ENCODE measurements at regions not wholly inside any gene's neighbourhood (a gene's known extent, or its start where the extent isn't known, plus 50 kb on each side); places are given as distances from the start of the nearest gene placed in this dataset.
"Not testable (repeated sequence)": the region's sequence is repeated elsewhere in the genome, so short reads cannot be mapped to it uniquely, and the experiment has no call there.

DNA sequence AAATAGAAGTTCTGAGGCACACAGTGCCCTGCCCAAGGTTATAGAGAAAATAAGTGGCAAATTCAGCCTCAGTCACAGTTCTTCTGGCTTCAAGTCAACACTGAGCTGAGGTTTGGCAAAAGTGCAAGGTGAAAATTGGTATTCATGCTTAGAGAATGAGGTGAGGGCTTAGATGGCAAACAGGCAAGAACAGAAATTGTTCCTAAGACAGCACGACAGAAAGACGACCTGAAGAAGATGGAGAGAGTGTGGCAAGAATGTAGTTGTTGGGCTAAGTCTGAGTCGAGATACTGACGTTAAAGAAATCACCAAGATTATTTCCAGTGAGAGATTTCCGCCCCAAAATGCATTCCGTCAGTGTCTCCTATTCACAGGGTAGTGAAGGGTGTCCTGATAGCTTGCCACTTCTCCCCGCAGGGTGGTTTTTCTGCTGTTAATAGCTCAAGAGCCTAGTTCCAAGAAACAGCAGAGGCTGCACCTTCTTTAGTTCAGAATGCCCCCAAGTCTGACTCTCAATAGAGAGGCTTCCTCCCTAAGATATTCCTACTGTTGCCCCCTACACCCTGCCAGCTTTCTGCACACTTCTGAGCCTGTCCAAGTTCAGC is 260.8 kb upstream of the AMIGO2 start:
- no peak for DNase-seq

DNA sequence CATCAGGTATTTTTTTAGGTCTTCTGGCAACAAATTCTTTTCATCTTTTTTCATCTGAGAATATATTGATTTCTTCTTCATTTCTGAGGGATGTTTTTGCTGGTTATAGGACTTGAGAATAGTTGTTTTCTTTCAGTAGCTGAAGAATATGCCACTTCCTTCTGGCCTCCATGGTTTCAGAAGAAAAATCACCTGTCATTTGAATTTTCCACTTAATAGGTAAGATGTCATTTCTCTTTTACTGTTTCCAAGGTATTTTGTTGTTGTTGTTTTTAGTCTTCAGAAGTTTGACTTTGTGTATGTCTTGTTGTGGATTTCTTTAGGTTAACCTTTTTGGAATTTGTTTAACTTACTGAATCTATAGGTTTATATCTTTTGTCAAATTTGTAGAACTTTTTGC is 257.8 kb upstream of the AMIGO2 start:
- DNase-seq: no peak

DNA sequence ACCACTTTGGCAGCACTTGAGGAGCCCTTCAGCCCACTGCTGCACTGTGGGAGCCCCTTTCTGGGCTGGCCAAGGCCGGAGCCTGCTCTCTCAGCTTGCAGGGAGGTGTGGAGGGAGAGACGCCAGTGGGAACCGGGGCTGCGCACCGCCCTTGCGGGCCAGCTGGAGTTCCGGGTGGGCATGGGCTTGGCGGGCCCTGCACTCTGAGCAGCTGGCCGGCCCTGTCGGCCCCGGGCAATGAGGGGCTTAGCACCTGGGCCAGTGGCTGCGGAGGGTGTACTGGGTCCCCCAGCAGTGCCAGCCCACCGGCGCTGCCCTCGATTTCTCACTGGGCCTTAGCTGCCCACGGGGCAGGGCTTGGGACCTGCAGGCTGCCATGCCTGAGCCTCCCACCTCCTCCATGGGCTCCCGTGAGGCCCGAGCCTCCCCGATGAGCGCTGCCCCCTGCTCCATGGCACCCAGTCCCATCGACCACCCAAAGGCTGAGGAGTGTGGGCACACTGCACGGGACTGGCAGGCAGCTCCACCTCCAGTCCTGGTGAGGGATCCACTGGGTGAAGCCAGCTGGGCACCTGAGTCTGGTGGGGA is 253.6 kb upstream of the AMIGO2 start:
- not testable (repeated sequence) for DNase-seq

DNA sequence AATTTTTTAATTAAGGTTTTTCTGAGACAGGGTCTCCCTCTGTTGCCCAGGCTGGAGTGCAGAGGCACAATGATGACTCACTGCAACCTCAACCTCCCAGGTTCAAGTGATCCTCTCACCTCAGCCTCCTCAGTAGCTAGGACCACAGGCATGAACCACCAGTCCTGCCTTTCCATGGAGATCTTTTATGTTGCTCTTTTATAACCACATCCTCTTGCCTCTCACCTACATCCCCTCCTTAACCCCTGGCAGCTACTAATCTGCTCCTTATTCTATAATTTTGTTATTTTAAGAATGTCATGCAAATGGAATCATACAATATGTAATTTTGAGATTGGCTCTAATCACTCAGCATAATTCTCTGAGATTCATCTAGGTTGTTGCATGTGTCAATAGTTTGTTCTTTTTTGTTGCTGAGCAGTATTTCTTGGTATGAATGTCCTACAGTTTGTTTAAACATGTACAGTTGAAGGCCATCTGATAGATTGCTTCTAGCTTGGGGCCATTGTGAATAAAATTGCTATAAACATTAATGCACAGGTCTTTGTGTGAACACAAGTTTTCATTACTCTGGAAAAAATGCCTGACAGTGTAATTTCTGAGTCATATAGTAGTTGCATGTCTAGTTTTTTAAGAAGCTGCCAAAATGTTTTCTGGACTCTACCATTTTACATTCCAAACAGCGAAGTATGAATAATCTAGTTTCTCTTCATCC is 249.2 kb upstream of the AMIGO2 start:
- no peak for DNase-seq

DNA sequence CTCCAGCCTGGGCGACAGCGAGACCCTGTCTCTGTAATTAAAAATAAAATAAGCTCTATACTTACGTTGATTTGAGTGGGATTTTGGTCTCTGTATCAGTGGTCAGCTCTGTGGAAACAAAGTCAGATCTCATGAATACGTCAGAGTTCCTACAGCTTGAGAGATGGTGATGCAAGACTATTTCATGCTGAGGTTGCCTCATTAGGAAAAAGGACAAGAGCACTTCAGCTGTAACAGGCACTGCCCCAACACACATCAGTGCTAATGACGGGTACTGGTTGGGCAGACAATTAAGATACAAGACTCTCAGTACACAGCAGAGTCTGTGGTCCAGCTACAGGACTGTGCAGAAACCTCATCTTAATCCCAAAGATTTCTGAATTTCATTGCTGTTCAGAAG is 246.4 kb upstream of the AMIGO2 start:
- no peak for DNase-seq

DNA sequence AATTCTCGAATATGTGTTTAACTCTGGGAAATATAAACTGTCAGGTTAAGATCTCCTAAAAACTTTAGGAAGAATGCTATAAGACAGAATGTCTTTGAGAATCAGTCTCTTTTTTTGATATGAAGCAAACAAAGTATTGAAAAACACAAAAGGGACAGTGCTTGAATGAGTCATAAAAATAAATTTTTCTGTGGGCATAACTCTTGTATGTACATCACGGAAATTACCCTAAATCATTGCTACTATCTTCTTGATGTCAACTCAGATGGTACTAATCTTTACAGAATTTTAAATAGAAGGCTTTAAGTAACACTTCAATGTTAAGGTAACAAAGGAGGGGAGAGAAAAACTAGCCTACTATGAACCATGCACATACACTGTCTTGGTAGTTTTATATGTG is 244.0 kb upstream of the AMIGO2 start:
- no peak for DNase-seq

DNA sequence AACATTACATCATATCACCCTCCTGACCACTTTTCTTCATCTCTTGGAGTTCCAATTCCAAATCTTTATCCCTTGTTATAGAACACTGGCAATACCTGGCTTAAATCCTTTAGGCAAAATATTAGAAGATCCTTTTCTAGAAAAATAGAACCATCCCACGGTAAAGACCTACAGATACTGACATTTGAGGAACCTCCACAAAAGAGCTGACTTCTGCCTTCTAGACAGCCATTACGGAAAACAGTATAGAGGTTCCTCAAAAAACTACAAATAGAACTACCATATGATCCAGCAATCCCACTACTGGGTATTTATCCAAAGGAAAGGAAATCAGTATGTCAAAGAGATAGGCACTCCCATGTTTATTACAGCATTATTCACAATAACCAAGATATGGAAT is 241.7 kb upstream of the AMIGO2 start:
- DNase-seq: no peak

DNA sequence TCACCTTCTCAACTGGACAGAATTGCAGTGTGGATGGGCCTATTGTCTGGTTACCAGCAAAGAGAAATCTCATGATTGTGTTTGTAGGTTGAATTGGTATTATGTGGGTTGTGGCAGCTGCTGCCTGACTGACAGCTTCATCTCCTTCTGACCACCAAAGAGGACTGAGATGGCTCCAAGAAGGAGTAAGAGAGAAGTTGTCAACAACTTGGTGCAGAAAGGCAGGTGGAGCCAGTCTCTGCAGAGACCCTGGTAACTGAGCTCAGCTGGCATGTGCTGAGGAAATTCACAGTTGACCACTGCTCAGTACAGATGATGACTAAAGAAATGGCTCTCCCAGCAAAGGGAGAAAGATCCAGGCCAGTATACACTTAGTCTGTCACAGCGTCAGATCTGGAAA is 240.0 kb upstream of the AMIGO2 start:
- DNase-seq: no peak

DNA sequence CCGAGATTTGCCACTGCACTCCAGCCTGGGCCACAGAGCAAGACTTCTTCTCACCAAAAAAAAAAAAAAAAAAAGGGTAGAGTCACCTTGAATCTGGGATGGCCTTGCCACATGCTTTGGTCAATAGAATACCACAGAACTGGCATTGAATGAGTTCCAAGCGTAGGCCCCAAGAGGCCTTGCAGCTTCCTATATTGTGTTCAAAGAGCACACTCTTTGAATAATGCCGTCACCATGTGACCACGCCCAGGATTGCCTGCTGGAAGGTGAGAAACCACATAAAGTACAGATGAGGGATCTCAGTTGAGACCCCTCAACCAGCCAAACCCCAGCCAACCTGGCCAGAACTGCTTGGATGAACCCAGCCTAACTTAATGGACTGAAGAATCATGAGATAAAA is 239.2 kb upstream of the AMIGO2 start:
- no peak for DNase-seq

DNA sequence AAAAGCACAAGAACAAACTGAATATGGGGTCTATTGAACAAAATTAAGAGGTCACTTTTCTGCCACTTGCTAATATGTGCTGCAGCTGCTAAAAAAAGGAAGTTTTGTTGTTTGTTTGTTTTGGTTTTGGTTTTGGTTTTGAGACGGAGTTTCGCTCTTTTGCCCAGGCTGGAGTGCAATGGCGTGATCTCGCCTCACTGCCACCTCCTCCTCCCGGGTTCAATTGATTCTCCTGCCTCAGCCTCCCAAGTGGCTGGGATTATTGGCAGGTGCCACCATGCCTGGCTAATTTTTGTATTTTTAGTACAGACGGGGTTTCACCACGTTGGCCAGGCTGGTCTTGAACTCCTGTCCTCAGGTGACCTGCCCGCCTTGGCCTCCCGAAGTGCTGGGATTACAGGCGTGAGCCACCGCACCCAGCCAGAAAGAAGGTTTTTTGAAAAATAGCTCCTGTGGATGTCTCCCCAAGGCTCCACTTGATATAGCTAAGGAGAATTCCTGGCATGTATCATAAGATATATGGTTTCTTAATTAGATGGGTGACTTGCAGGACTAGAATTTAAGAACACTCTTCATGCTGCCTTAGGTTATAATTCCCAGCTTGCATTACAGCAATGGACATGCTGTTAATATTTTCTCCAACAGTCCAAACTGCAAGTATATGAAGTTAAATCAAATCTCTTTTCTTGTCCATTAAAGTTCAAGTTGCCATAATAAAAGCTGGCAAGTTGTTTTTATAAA is 237.6 kb upstream of the AMIGO2 start:
- DNase-seq: no peak

DNA sequence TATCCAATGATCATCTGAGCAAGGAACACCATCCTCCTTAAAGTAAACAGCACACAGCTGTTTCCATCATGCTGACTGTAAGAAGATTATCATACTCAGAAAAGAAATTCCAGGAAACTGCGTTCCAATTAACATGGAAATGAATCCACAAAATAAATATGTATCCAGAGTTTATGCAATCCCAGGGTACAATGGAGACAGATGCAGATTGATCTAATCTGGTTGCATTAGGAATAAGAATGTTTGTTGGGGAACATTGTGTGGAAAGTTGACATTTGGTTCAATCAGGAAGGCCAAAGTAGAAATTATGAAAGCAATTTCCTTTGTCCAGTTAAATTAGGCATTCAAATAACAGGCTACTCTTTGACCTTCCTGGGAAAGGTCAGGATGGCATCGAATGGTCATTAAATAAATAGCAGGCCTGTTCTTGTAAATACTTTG is 236.9 kb upstream of the AMIGO2 start:
- no peak for DNase-seq

DNA sequence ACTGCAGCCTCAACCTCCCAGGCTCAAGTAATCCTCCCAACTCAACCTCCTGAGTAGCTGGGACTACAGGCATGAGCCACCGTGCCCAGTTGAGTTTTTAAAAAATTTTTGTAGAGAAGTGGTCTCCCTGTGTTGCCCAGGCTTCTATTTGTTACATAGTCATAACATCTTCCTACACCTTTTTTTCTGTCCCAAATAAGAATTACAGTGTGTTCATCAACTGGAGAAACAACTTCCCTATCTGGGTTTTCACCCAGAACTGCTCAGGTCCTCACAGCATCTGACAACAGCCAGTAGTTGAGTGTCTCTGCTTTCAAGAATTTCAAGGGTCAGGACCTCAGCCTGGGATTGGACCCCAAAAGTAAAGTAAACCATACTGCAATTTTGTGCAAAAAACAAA is 235.2 kb upstream of the AMIGO2 start:
- DNase-seq: no peak

DNA sequence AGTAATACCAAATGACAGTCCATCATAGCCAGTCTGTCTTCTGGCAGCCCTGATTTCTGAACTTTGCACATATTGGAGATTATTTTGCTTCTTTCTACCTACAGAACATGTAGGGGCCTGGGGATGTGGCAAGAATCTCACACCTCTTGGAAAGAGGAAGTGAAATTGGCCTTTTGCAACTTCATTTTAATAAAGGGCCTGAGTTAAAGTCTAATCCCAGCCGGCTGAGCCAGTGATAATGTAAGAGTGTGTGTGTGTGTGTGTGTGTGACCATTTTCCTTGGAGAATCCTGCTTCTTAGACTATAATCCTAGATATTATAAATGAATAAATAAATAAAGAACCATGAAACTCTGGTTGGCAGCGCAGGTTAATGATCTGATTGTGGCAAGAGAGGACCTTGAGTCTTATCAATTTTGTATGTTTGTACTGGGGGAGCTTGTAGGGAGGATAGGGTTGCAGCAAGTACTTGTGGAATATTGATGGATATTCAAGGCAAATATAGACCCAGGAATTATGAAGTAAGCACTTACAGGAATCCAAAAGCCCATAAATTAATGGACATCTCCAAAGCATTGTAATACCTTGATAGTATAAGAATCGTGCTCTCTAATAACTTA is 233.2 kb upstream of the AMIGO2 start:
- no peak for DNase-seq

DNA sequence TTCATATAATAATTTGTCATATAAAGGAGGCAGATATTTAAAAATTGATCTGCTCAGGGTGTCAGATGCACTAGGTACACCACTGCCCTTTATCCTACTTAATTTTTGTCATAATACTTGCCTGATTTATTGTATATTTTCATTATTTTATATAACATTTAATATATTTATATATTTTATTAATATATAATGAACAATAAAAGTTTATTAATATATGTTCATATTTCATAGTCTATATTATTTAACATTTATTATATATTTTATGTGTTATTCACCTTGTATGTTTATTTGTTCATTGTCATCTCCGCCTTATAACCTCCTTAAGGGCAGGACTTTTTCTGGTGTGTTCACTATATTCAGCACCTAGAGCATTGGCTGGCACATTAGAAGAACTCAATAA is 232.4 kb upstream of the AMIGO2 start:
- DNase-seq: no peak

DNA sequence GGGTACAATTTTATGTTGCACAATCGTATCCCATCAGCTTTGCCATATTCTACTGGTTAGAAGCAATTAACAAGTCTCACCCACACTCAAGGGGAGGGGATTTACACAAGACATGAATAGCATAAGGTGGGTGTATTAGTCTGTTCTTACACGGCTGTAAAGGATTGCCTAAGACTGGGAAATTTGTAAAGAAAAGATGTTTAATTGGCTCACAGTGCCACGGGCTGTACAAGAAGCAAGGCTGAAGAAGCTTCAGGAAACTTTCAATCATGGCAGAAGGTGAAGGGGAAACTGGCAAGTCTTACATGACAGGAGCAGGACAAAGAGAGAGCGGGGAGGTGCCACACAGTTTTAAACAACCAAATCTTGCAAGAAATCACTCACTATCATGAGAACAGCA is 231.8 kb upstream of the AMIGO2 start:
- DNase-seq: no peak

DNA sequence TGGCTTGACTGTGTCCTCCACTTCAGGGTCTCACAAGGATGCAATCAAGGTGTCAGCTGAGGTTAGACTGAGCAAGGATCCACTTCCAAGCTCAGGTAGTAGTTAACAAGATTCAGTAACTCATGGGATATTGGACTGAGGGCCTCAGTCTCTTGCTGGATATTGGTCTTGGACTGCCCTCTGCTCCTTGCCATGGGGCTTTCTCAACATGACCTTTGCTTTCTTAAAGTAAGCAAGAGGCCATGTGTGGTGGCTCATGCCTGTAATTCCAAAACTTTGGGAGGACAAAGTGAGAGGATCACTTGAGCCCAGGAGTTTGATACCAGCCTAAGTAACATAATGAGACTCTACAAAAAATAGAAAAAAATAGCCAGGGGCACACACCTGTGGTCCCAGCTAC is 231.3 kb upstream of the AMIGO2 start:
- DNase-seq: no peak

DNA sequence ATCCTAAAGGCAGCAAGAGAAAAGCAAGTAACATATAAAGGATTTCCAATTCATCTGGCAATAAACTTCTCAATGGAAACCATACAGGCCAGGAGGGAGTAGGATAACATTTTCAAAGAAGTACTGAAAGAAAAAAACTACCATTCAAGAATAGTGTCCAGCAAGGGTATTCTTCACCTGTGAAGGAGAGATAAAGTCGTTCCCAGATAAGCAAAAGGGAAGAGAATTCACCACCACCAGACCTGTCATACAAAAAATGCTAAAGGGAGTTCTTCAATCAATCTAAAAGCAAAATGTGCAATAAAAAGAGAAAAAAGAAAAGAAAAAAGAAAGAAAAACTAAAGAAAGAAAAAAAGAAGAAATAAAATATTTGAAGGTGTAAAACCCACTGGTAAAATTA is 228.9 kb upstream of the AMIGO2 start:
- DNase-seq: no peak

DNA sequence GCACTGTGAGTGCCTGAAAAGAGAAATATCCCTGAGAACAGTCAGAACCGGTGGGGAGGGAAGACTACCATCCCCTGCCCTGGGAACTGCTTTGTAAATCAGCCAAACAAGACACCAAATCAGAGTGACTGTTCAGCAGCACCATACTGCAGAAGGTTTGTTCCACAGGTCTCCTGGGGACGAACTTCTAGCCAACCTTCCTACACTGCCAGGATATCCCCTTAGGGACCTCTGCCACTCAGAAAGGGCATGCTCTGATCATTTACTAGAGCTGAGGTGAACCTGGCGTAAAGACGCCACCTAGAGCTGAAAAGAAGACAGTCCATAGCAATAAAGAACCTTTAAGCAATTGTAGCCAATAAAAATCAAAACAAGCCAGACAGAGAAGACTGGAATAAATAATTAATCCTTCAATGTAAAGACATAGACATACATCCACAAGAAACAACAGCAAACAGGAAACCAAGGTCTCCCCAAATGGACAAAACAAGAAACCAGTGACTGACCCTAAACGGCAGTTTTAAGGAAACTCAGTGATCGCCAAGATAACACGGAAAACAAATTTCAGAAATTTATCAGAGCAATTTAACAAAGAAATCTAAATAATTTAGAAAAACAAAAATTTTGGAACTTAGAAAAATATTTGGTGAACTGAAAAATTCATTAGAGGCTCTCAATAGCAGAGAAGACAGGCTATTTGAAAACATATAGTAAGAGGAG is 228.1 kb upstream of the AMIGO2 start:
- DNase-seq: peak; percentile 70

DNA sequence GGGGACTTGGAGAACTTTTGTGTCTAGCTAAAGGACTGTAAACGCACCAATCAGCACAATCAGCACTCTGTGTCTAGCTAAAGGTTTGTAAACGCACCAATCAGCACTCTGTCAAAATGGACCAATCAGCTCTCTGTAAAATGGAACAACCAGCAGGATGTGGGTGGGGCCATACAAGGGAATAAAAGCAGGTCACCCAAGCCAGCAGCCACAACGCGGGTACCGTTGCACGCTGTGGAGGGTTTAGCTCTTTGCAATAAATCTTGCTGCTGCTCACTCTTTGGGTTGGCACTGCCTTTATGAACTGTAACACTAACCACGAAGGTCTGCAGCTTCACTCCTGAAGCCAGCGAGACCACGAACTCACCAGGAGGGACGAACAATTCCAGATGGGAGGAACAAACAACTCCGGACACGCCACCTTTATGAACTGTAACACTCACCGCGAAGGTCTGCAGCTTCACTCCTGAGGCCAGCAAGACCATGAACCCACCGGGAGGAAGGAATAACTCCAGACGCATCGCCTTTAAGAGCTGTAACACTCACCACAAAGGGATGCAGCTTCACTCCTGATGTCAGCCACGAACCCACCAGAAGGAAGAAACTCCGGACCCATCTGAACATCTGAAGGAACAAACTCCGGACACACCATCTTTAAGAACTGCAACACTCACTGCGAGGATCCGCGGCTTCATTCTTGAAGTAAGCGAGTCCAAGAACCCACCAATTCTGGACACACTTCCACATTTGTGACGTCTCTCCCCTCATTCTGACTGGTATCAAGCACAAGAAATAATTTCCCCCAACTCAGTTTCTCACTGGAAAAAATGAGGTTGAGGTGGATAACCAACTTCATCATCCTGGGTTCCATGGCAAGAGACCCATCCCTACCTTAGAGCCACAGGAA is 227.3 kb upstream of the AMIGO2 start:
- not testable (repeated sequence) for DNase-seq

DNA sequence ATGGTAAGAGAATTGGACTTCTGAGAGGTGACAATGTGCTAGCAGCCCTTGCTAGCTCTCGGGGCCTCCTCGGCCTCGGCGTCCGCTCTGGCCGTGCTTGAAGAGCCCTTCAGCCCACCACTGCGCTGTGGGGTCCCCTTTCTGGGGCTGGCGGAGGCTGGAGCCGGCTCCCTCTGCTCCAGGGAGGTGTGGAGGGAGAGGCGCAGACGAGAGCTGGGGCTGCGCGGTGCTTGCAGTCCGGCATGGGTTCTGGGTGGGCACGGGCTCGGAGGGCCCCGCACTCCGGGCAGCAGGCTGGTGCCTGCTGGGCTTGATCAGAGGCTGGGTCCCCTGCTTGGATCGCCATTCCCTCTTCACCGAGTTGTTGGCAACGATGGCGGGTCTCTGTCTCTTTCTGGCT is 226.4 kb upstream of the AMIGO2 start:
- no peak for DNase-seq

DNA sequence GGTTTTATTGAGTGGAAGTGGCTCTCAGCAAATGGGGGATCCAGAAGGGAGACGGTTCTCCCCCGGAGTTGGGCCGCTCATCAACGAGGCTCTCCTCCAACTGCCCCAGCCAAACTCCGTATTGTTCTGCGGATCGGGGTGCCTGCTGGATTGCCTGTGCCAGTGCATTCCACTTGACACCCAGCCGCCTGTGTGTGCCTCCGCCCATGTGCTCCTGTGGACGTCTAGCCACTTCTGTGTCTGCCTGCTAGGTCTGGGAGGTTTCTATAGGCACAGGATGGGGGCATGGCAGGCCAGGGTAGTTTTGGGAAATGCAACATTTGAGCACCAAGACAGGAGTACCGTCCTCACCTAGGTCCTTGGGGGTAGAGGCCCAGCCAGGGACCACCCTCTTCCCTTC is 225.7 kb upstream of the AMIGO2 start:
- no peak for DNase-seq
